SK-N-SH treated with all-trans-retinoic acid at 6 μM for 48 hours (cell line): ENCODE measurements at regions not wholly inside any gene's neighbourhood (a gene's known extent, or its start where the extent isn't known, plus 50 kb on each side); places are given as distances from the start of the nearest gene placed in this dataset.

Experiments used
- CREB5 ChIP-seq: fragments of 250-450 bp; sonication (Bioruptor Pico); IDR thresholded peaks from 2 replicates; pipeline ENCODE4 v1.5.1; 2020; ENCODE audit warnings: low read depth, mild to moderate bottlenecking, moderate library complexity
- CSRNP3 ChIP-seq: fragments of 250-450 bp; sonication (Bioruptor Pico); IDR thresholded peaks from 2 replicates; pipeline ENCODE4 v1.5.1; 2021; ENCODE audit warnings: mild to moderate bottlenecking, moderate library complexity
- ISL1 ChIP-seq: fragments of 250-450 bp; sonication (Bioruptor Pico); IDR thresholded peaks from 2 replicates; pipeline ENCODE4 v2.1.2; 2022; ENCODE audit warnings: mild to moderate bottlenecking, moderate library complexity
- PATZ1 ChIP-seq: fragments of 250-450 bp; sonication (Bioruptor Pico); IDR thresholded peaks from 2 replicates; pipeline ENCODE4 v1.8.0; 2020; ENCODE audit warnings: mild to moderate bottlenecking, moderate library complexity, borderline replicate concordance
- PPARA ChIP-seq: fragments of 250-450 bp; sonication (Bioruptor Pico); IDR thresholded peaks from 2 replicates; pipeline ENCODE4 v1.5.0; 2020; ENCODE audit warnings: mild to moderate bottlenecking, borderline replicate concordance
- RARB ChIP-seq: fragments of 250-450 bp; sonication (Bioruptor Pico); IDR thresholded peaks from 2 replicates; pipeline ENCODE4 v1.8.0; 2021; ENCODE audit warnings: mild to moderate bottlenecking, moderate library complexity
- SNAI2 ChIP-seq: fragments of 250-450 bp; sonication (Bioruptor Pico); IDR thresholded peaks from 2 replicates; pipeline ENCODE4 v1.5.0; 2020; ENCODE audit warnings: mild to moderate bottlenecking, moderate library complexity
- TCF4 ChIP-seq: fragments of 250-450 bp; sonication (Bioruptor Pico); IDR thresholded peaks from 2 replicates; pipeline ENCODE4 v1.8.0; 2021; ENCODE audit warnings: mild to moderate bottlenecking, moderate library complexity, borderline replicate concordance
- TOX ChIP-seq: fragments of 250-450 bp; sonication (Bioruptor Pico); IDR thresholded peaks from 2 replicates; pipeline ENCODE4 v1.8.0; 2021; ENCODE audit warnings: mild to moderate bottlenecking, moderate library complexity, borderline replicate concordance
- ZFP30 ChIP-seq: fragments of 450-650 bp; formaldehyde crosslinking; IDR thresholded peaks from 2 replicates; pipeline ENCODE4 v1.5.0; 2022; ENCODE audit warnings: mild to moderate bottlenecking, moderate library complexity
- ZNF70 ChIP-seq: fragments of 450-650 bp; formaldehyde crosslinking; IDR thresholded peaks from 2 replicates; pipeline ENCODE4 v1.5.0; 2020; ENCODE audit warnings: mild to moderate bottlenecking, moderate library complexity
- ZNF8 ChIP-seq: fragments of 450-650 bp; formaldehyde crosslinking; IDR thresholded peaks from 2 replicates; pipeline ENCODE4 v1.5.0; 2020; ENCODE audit warnings: mild to moderate bottlenecking, moderate library complexity

GRCh38 chr4:189362364-189362763 is 578.3 kb upstream of the FRG1 start:
- TF ChIP-seq TCF4 (CRISPR knock-in tag) (no peak), ZNF70 (CRISPR knock-in tag) (no peak), TOX (CRISPR knock-in tag) (no peak), PATZ1 (CRISPR knock-in tag) (no peak), CREB5 (no peak), SNAI2 (CRISPR knock-in tag) (no peak), CSRNP3 (CRISPR knock-in tag) (no peak), ZNF8 (CRISPR knock-in tag) (no peak), ISL1 (CRISPR knock-in tag) (no peak), RARB (CRISPR knock-in tag) (no peak), ZFP30 (CRISPR knock-in tag) (no peak), PPARA (CRISPR knock-in tag) (no peak)
